HUES6 (cell line): ENCODE measurements at regions not wholly inside any gene's neighbourhood (a gene's known extent, or its start where the extent isn't known, plus 50 kb on each side); places are given as distances from the start of the nearest gene placed in this dataset.

Experiments
- H3K27ac ChIP-seq: 2 replicates; pipeline ENCODE4 v1.7.0; 2013; ENCODE audit warnings: low read depth, mild to moderate bottlenecking, low read length, inconsistent platforms
- H3K27me3 ChIP-seq: 2 replicates; pipeline ENCODE4 v1.6.1; 2013; ENCODE audit warnings: low read length; ENCODE audit not compliant: control insufficient read depth, insufficient read depth
- H3K36me3 ChIP-seq: 2 replicates; pipeline ENCODE4 v1.6.1; 2013; ENCODE audit warnings: low read length; ENCODE audit not compliant: control insufficient read depth, insufficient read depth
- H3K4me1 ChIP-seq: 2 replicates; pipeline ENCODE4 v1.6.1; 2013; ENCODE audit warnings: low read length; ENCODE audit not compliant: control insufficient read depth, insufficient read depth
- H3K4me3 ChIP-seq: 2 replicates; pipeline ENCODE4 v1.5.1; 2013; ENCODE audit warnings: low read depth, low read length
- H3K9ac ChIP-seq: one replicate; pipeline ENCODE4 v1.6.1; 2013; ENCODE audit warnings: mild to moderate bottlenecking, low read length
- H3K9me3 ChIP-seq: 2 replicates; pipeline ENCODE4 v1.6.1; 2013; ENCODE audit warnings: low read depth, low read length; ENCODE audit not compliant: control insufficient read depth, insufficient read depth

- Histone ChIP-seq H3K9ac (no peak overlapping the region), H3K4me1 (no peaks in the 10 kb centered on the region), H3K4me3 (no peak overlapping the region), H3K27me3 (no peaks in the 10 kb centered on the region), H3K36me3 (no peaks in the 10 kb centered on the region), H3K27ac (no peak overlapping the region), H3K9me3 (0 out of 2 replicates have a peak, but pooled peaks cover 9% of the 10 kb centered on the region)
Measured at GRCh38 chr1:88089961-88090360, 594.1 kb upstream of the PKN2 start.

GRCh38 chr1:88098881-88099280 lies 585.2 kb upstream of the PKN2 start:
- no peak overlapping the region for H3K27ac ChIP-seq
- no peaks in the 10 kb centered on the region for H3K27me3 ChIP-seq
- H3K4me3 ChIP-seq: no peak overlapping the region
- H3K9ac ChIP-seq: no peak overlapping the region
- no peaks in the 10 kb centered on the region for H3K9me3 ChIP-seq
- H3K4me1 ChIP-seq: 0 out of 2 replicates have a peak, but pooled peaks cover 3% of the 10 kb centered on the region
- H3K36me3 ChIP-seq: no peaks in the 10 kb centered on the region

GRCh38 chr1:88101041-88101440 lies 583.0 kb upstream of the PKN2 start:
- Histone ChIP-seq H3K4me1 (0 out of 2 replicates have a peak, but pooled peaks cover 3% of the 10 kb centered on the region), H3K9me3 (no peaks in the 10 kb centered on the region), H3K27me3 (no peaks in the 10 kb centered on the region), H3K4me3 (no peak overlapping the region), H3K36me3 (no peaks in the 10 kb centered on the region), H3K9ac (no peak overlapping the region), H3K27ac (no peak overlapping the region)

GRCh38 chr1:88104236-88104635 lies 579.8 kb upstream of the PKN2 start:
- no peaks in the 10 kb centered on the region for H3K27me3 ChIP-seq
- no peak overlapping the region for H3K27ac ChIP-seq
- H3K9ac ChIP-seq: no peak overlapping the region
- H3K9me3 ChIP-seq: no peaks in the 10 kb centered on the region
- H3K4me3 ChIP-seq: no peak overlapping the region
- H3K4me1 ChIP-seq: 0 out of 2 replicates have a peak, but pooled peaks cover 3% of the 10 kb centered on the region
- no peaks in the 10 kb centered on the region for H3K36me3 ChIP-seq

GRCh38 chr1:88104886-88105285 lies 579.2 kb upstream of the PKN2 start:
- Histone ChIP-seq H3K27me3 (no peaks in the 10 kb centered on the region), H3K4me1 (0 out of 2 replicates have a peak, but pooled peaks cover 3% of the 10 kb centered on the region), H3K27ac (no peak overlapping the region), H3K9ac (no peak overlapping the region), H3K4me3 (no peak overlapping the region), H3K9me3 (no peaks in the 10 kb centered on the region), H3K36me3 (no peaks in the 10 kb centered on the region)

GRCh38 chr1:88111816-88112215 lies 572.3 kb upstream of the PKN2 start:
- H3K4me1 ChIP-seq: no peaks in the 10 kb centered on the region
- H3K4me3 ChIP-seq: no peak overlapping the region
- H3K9ac ChIP-seq: no peak overlapping the region
- no peak overlapping the region for H3K27ac ChIP-seq
- H3K27me3 ChIP-seq: no peaks in the 10 kb centered on the region
- no peaks in the 10 kb centered on the region for H3K9me3 ChIP-seq
- H3K36me3 ChIP-seq: no peaks in the 10 kb centered on the region

GRCh38 chr1:88117597-88117996 lies 566.5 kb upstream of the PKN2 start:
- Histone ChIP-seq H3K9ac (no peak overlapping the region), H3K27me3 (no peaks in the 10 kb centered on the region), H3K36me3 (no peaks in the 10 kb centered on the region), H3K27ac (no peak overlapping the region), H3K9me3 (no peaks in the 10 kb centered on the region), H3K4me1 (no peaks in the 10 kb centered on the region), H3K4me3 (no peak overlapping the region)

- Histone ChIP-seq H3K27ac (no peak overlapping the region), H3K4me1 (no peaks in the 10 kb centered on the region), H3K27me3 (no peaks in the 10 kb centered on the region), H3K36me3 (no peaks in the 10 kb centered on the region), H3K4me3 (no peak overlapping the region), H3K9ac (no peak overlapping the region), H3K9me3 (no peaks in the 10 kb centered on the region)
Measured at GRCh38 chr1:88118176-88118845, 565.8 kb upstream of the PKN2 start.

GRCh38 chr1:88124614-88125013 lies 559.5 kb upstream of the PKN2 start:
- no peak overlapping the region for H3K9ac ChIP-seq
- H3K36me3 ChIP-seq: no peaks in the 10 kb centered on the region
- H3K4me1 ChIP-seq: no peaks in the 10 kb centered on the region
- no peaks in the 10 kb centered on the region for H3K9me3 ChIP-seq
- no peak overlapping the region for H3K27ac ChIP-seq
- no peak overlapping the region for H3K4me3 ChIP-seq
- H3K27me3 ChIP-seq: no peaks in the 10 kb centered on the region

- no peaks in the 10 kb centered on the region for H3K36me3 ChIP-seq
- H3K4me3 ChIP-seq: no peak overlapping the region
- no peaks in the 10 kb centered on the region for H3K27me3 ChIP-seq
- H3K9me3 ChIP-seq: peaks cover 1% of the 10 kb centered on the region; the same call in 1 of the 2 replicates
- no peak overlapping the region for H3K9ac ChIP-seq
- H3K4me1 ChIP-seq: no peaks in the 10 kb centered on the region
- H3K27ac ChIP-seq: no peak overlapping the region
Measured at GRCh38 chr1:88126467-88126866, 557.6 kb upstream of the PKN2 start.

- Histone ChIP-seq H3K27me3 (no peaks in the 10 kb centered on the region), H3K27ac (no peak overlapping the region), H3K36me3 (no peaks in the 10 kb centered on the region), H3K9ac (no peak overlapping the region), H3K4me3 (no peak overlapping the region), H3K9me3 (peaks cover 4% of the 10 kb centered on the region; the same call in 1 of the 2 replicates), H3K4me1 (peaks cover 16% of the 10 kb centered on the region)
Measured at GRCh38 chr1:88133991-88134390, 550.1 kb upstream of the PKN2 start.
